Effector memory CD8-positive, alpha-beta T cell (primary cell): ENCODE measurements at regions not wholly inside any gene's neighbourhood (a gene's known extent, or its start where the extent isn't known, plus 50 kb on each side); places are given as distances from the start of the nearest gene placed in this dataset.

ENCODE experiments used
- ATAC-seq: fragments of 150-1000 bp; cut with Tn5 transposase; replicated peaks from 2 replicates; pipeline ENCODE4 v1.10.0; 2021; ENCODE audit warnings: mild to moderate bottlenecking, moderate library complexity
- DNase-seq, 3 experiments: peaks; one replicate each; pipeline ENCODE4 v3.0.0; 2021
- H3K27ac Mint-ChIP-seq, 2 donors: one replicate each; pipeline ENCODE4 v1.8.0; 2022; ENCODE audit warnings: mild to moderate bottlenecking in 2 of 2, mixed read lengths in 2 of 2, moderate library complexity in 2 of 2
- H3K27me3 Mint-ChIP-seq, 2 donors: one replicate each; pipeline ENCODE4 v1.8.0; 2022; ENCODE audit warnings: mixed read lengths in 2 of 2
- H3K36me3 Mint-ChIP-seq: one replicate; pipeline ENCODE4 v1.8.0; 2022; ENCODE audit warnings: mild to moderate bottlenecking, moderate library complexity, mixed read lengths; ENCODE audit not compliant: insufficient read depth
- H3K4me1 Mint-ChIP-seq, 2 donors: one replicate each; pipeline ENCODE4 v1.8.0; 2022; ENCODE audit warnings: low read depth in 2 of 2, mixed read lengths in 2 of 2
- H3K4me3 Mint-ChIP-seq, 2 donors: one replicate each; pipeline ENCODE4 v1.8.0; 2022; ENCODE audit warnings: mild to moderate bottlenecking in 2 of 2, mixed read lengths in 2 of 2, moderate library complexity in 2 of 2
- H3K9me3 Mint-ChIP-seq, 2 donors: one replicate each; pipeline ENCODE4 v1.8.0; 2022; ENCODE audit warnings: mixed read lengths in 2 of 2

DNA sequence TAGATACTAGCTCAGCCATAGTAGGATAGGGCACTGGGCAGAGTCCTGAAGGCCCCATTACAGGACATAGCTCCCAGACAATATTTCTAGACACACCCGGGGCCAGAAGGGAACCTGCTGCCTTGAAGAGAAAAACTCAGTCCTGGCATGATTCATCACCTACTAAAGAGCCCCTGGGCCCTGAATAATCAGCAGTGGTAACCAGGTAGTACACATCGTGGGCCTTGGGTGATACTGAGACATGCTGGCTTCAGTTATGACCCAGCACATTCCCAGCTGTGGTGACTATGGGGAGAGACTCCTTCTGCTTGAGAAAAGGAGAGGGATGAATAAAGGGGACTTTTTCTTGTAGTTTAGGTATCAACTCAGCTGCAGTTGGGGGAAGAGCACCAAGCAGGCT, 104.3 kb upstream of the STK26 start:
- no peak for DNase-seq

DNA sequence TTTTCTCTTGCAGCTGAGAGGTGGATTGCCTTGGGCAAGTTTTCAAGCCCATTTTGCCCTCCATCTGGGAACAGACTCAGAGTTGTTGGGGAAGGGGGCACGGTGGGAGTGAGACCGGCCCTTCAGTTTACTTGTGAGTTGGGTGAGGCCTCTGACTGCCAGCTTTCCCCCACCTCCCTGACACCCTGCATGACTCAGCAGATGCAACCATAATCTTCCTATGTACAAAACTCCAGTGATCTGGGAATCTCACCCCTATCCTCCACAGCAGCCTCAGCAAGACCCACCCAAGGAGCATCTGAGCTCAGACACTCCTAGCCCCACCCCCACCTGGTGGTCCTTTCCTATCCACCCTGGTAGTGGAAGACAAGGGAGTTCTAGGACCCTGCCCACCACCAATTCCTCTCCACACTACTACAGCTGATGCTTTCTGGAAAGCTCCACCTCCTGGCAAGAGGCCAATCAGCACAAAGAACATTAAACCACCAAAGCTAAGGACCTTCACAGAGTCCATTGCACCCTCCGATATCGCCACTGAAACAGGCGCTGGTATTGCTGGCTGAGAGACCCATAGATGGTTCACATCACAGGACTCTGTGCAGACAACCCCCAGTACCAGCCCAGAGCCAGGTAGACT, 99.4 kb upstream of the STK26 start:
- Mint-ChIP-seq H3K27ac (peak overlapping the region in 1 of 2 donors; percentile 54), H3K4me1 (peaks cover 5 to 8% of the 10 kb centered on the region in 2 donors), H3K27me3 (no peaks in the 10 kb centered on the region), H3K4me3 (no peak overlapping the region), H3K36me3 (peaks cover 5% of the 10 kb centered on the region), H3K9me3 (no peaks in the 10 kb centered on the region)
- no peak for ATAC-seq
- no peak for DNase-seq

More for the DNA sequence above, 104.3 kb upstream of the STK26 start:
- H3K9me3 Mint-ChIP-seq: no peaks in the 10 kb centered on the region
- H3K27me3 Mint-ChIP-seq: no peaks in the 10 kb centered on the region
- no peak overlapping the region for H3K27ac Mint-ChIP-seq
- peaks cover 5% of the 10 kb centered on the region for H3K36me3 Mint-ChIP-seq
- ATAC-seq: no peak
- H3K4me3 Mint-ChIP-seq: no peak overlapping the region
- H3K4me1 Mint-ChIP-seq: peaks cover 3 to 8% of the 10 kb centered on the region in 2 donors

DNA sequence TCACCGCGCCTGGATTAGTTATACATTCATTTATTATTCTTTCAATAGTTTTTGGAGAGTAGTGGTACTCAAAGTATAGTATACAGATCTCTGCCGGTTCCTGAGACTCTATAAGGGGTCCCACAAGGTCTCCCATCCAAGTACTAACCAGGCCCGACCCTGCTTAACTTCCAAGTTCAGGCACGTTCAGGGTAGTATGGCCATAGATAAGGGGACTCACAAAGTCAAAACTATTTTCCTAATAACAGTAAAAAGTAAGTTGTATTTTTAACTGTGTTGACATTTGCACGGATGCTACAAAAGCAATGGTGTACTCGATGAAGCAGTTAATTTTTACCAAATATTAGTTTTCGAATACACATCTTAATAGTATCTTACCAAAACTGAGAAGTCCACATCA, 84.4 kb upstream of the STK26 start:
- DNase-seq (no peak), ATAC-seq (no peak)
- no peak overlapping the region for H3K27ac Mint-ChIP-seq
- H3K4me1 Mint-ChIP-seq: no peaks in the 10 kb centered on the region
- H3K4me3 Mint-ChIP-seq: no peak overlapping the region
- H3K9me3 Mint-ChIP-seq: no peaks in the 10 kb centered on the region
- no peaks in the 10 kb centered on the region for H3K27me3 Mint-ChIP-seq
- no peaks in the 10 kb centered on the region for H3K36me3 Mint-ChIP-seq

DNA sequence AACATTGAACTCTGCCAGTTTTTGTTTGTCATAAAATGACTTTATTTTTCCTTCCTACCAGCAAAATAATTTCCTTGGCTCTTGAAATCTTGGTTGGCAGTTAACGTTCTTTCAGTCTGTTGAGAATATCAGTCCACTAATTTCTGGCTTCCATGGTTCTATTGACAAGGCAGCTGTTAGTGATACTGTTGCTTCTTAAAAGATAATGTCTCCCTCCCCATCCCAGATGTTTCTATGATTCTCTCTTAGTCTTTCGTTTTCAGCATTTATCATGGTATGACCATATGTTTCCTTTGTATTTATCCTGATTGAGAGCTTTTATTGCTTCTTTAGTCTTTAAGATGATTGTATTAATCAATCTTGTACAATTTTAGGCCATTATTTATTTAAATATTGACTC, 81.1 kb upstream of the STK26 start:
- no peaks in the 10 kb centered on the region for H3K4me1 Mint-ChIP-seq
- DNase-seq: no peak
- no peaks in the 10 kb centered on the region for H3K36me3 Mint-ChIP-seq
- no peak for ATAC-seq
- H3K27me3 Mint-ChIP-seq: peaks cover 0 to 9% of the 10 kb centered on the region in 2 donors
- no peaks in the 10 kb centered on the region for H3K9me3 Mint-ChIP-seq
- H3K4me3 Mint-ChIP-seq: no peak overlapping the region
- no peak overlapping the region for H3K27ac Mint-ChIP-seq

DNA sequence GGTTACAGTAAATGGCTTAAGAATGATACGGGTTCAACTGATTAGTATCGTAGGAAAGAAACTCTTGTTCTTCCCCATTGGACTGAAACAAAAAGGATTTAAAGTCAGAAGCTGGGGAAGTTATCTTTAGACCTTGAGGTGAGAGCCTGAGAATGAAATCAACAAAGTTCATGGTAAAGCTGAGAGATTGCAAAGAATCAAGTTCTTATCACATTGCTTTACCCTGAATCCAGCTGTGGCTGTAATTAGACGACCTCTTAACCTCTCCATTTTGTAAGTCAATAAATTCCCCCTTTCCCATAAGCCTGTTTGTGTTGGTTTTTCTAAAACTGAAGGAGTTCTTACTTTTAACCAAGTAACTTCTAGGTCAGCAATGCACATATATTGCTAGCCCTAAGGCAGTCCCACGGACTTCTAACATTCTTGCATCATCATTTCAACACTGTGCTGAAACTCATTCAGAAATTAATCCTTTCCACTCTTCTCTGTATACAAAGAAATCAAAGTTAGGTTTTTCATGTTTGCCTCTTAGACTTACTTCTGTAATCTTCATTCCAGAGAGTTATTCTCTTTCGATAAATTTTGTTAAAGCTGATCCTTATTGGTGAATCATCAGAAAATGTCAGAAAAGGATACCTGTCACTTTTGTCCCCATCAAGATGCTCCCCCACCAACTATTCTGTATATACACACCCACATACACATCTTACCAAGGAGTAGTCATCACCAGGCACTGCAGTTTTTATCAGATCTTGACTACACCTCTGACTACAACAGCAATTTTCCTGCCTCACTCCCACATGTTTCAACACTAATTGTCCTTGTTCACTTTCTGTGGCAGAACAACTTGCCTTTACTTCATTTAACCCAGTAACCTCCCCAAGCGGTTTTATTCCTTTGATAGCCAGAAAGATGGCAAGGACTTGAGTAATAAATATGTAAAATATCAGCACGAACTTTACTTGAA, 77.9 kb upstream of the STK26 start:
- no peak for ATAC-seq
- Mint-ChIP-seq H3K4me3 (no peak overlapping the region), H3K27me3 (peaks cover 0 to 9% of the 10 kb centered on the region in 2 donors), H3K9me3 (no peaks in the 10 kb centered on the region), H3K27ac (no peak overlapping the region), H3K36me3 (peaks cover 1% of the 10 kb centered on the region), H3K4me1 (no peaks in the 10 kb centered on the region)
- no peak for DNase-seq

DNA sequence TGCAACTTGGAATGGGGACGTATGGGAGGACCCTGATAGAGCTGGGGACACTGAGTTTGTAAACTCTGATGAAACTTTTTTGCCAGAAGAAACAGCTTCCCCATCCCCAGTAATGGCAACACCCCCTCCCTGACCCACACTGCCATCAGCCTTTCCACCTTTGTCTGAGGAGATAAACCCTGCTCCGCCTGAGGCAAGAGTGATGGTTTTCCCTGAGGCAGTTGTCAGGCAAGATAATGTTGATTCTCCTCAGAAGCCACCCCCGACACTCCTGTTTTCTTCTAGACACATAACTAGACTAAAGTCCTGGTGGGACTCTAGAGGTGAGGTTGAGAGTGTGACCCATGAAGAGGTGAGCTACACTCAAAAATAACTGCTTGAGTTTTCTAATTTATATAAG, 71.9 kb upstream of the STK26 start:
- H3K4me1 Mint-ChIP-seq: peaks cover 0 to 3% of the 10 kb centered on the region in 2 donors
- DNase-seq (no peak), ATAC-seq (no peak)
- peaks cover 0 to 9% of the 10 kb centered on the region in 2 donors for H3K27me3 Mint-ChIP-seq
- H3K9me3 Mint-ChIP-seq: no peaks in the 10 kb centered on the region
- H3K4me3 Mint-ChIP-seq: no peak overlapping the region
- H3K36me3 Mint-ChIP-seq: peaks cover 3% of the 10 kb centered on the region
- H3K27ac Mint-ChIP-seq: no peak overlapping the region

DNA sequence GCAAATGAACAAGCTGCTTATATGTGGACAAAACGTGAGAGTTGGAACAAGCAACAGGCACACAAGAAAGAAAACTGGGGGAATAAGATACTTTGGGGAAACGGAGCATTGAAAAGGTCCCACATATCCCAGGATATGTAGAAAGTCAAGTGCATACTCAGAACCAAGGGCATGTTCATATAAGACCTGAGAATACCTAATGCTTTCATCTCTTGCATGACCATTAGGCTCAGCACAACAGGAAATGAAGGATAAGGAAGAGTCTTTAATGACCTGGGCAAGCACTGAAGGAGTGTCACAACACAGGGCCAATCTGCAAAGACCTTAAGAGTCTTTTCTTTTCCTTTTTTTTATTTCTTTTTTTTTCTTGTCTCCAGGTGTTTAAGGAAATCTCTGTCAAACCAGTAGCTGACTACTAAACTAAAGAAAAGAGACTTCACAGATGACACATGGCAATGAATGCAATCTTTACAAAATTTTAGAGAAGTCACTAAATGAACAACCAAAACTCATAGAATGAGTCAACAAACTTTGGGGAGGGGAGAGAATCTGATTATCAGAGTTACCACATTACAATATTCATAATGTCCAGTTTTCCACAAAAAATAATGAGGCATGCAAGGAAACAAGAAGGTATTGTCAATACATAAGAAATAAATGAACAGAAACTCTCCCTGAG, 67.9 kb upstream of the STK26 start:
- no peaks in the 10 kb centered on the region for H3K9me3 Mint-ChIP-seq

DNA sequence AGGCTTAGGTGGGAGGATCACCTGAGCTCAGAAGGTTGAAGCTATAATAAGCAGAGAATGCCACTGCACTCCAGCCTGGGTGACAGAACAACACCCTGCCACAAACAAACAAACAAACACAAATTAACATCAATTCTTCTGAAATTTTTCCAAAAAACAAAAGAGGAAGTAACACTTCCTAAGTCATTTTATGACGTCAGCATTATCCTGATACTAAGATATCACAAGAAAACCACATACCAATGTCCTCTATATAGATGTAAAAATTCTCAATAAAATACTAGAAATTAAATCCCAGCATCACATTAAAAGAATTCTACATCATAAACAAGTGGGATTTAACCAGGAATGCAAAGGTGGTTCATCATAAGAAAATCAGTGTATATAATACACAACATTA, 64.4 kb upstream of the STK26 start:
- DNase-seq (no peak), ATAC-seq (no peak)
- H3K9me3 Mint-ChIP-seq: peaks cover 0 to 2% of the 10 kb centered on the region in 2 donors
- no peak overlapping the region for H3K4me3 Mint-ChIP-seq
- H3K27ac Mint-ChIP-seq: no peak overlapping the region
- peaks cover 0 to 2% of the 10 kb centered on the region in 2 donors for H3K4me1 Mint-ChIP-seq
- H3K27me3 Mint-ChIP-seq: peaks cover 0 to 5% of the 10 kb centered on the region in 2 donors
- no peaks in the 10 kb centered on the region for H3K36me3 Mint-ChIP-seq

More for the DNA sequence above, 67.9 kb upstream of the STK26 start:
- H3K36me3 Mint-ChIP-seq: peaks cover 2% of the 10 kb centered on the region
- no peak for ATAC-seq
- peaks cover 0 to 9% of the 10 kb centered on the region in 2 donors for H3K27me3 Mint-ChIP-seq
- H3K27ac Mint-ChIP-seq: no peak overlapping the region
- no peak for DNase-seq
- peaks cover 0 to 3% of the 10 kb centered on the region in 2 donors for H3K4me1 Mint-ChIP-seq
- no peak overlapping the region for H3K4me3 Mint-ChIP-seq

DNA sequence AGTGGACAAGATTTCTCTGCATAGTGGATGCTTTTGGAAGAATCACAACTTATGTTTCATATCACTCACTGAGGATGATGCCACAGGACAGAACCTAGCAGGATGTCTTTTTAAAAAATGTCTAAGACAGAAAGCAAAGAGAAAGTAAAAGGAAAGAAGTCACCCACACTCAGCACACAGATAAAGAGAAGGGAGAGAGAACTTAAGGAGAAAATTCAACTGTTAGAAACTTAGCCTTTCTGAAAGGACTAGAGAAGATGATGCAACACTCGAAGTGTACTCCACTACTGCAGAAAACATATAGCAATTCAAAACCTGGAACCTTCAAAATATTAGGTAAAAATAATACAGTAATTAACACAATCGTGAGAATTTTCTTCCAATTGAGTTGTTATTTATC, 52.8 kb upstream of the STK26 start:
- ATAC-seq (no peak), DNase-seq (no peak)
- Mint-ChIP-seq H3K4me1 (peaks cover 3% of the 10 kb centered on the region in 2 donors), H3K36me3 (no peaks in the 10 kb centered on the region), H3K9me3 (no peaks in the 10 kb centered on the region), H3K27me3 (no peaks in the 10 kb centered on the region), H3K27ac (peak overlapping the region in 1 of 2 donors; percentile 47), H3K4me3 (peak overlapping the region in 1 of 2 donors; percentile 9)
